ENCODE measurements at regions not wholly inside any gene's neighbourhood (a gene's known extent, or its start where the extent isn't known, plus 50 kb on each side); places are given as distances from the start of the nearest gene placed in this dataset.
A peak's percentile ranks its signal among the peaks of the same experiment; 100 is the strongest.
"Not testable (repeated sequence)": the region's sequence is repeated elsewhere in the genome, so short reads cannot be mapped to it uniquely, and the experiment has no call there.

DNA sequence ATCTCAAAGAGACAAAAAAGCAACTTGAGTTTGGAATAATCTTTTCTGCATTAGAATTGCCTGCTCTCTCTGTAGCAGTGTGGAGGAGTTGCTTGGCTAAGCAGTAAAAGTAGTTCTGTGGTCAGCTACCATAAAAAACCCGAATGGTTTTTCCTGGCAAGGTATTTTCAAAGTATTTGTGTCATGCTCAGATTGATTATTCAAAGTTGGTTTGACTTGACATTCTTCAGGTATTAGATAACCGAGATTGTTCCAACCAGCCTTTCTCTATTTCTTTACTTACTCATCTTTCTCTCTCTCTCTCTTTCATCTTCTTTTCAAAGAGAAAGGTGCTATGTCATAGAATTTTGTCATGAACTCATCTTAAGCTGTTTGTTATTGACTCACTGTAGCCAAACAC lies 404.9 kb downstream of the CPS1 start:
- DNase-seq: no peak

DNA sequence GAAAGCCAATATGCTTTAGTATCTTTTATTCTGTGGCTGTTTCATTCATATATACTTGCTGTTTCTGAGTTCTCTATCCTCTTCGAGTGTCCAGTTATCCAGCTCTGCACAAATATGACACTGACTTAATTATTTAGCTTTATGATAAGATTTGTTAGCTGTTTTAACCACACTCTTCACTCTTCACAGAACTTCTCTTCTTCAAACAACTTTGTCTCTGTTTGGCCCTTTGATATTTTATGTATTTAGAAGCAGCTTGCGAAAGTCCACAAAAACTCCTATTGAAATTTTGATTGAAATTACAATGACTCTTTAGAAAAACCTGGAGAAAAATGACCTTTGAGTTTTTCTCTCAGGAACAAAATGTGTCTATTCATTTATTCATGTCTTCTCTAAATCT lies 407.0 kb downstream of the CPS1 start:
- no peak for DNase-seq

DNA sequence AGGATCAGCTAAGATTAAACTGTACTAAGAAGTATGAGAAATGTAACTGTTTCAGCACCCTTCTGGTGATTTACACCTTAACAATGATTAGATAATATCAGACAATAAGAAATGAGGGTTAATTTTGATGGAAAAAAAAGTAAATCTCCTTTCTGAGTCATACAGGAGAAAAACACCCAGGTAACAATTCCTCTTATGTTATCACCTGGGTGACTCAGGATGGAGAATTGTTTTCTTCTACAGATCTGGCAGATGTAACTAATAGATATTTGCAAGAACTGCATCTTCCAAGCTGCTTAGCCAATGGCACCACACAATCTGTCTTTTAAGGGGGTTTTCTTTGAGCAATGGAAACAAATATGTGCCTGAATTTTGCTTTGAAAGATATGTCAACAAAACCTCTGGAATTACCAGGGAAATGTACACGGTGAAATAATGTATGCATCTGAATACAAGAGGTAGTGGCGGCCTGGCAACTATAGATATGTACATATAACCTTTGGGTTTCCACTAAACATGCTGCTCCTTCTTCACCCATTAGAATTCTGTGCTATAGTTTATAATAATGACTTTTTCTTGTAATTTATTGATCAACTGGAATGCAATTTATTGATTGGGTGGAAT lies 407.9 kb downstream of the CPS1 start:
- no peak for DNase-seq

DNA sequence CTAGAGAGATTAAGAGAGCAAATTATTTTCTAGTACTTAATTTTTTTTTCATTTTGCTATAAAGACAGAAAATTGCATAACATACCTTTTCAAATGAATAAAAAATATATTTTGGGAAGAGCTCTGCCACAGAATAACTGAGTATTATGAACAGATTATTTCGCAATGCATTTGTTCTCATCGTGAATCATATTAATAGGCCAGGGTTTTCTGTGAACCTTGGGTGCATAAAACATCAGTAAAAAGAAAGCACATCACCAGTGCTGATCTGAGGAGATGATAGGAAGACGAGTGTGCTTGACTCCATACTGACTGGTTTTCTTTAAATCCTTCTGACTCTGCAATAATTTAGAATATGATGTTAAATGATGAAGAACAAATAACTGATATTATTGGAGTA lies 409.1 kb downstream of the CPS1 start:
- DNase-seq: no peak

DNA sequence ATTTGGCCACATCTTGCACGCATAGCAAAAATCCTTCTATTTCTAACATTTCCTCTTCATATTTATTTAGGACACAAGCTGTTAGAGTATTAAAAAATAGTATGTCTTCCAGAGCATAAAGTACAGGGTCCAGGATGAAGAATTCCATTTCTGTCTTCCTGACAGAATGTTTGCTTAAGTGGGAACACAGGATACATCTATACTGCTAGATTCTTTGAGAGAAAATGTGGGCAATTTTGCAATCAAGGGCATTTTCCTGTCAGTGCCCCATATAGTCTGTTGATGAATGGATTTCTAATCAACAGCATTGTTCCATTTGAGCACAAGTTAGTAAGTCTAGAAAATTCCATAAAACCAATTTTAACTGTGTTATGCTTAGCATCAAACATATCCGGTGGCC lies 409.9 kb downstream of the CPS1 start:
- no peak for DNase-seq

DNA sequence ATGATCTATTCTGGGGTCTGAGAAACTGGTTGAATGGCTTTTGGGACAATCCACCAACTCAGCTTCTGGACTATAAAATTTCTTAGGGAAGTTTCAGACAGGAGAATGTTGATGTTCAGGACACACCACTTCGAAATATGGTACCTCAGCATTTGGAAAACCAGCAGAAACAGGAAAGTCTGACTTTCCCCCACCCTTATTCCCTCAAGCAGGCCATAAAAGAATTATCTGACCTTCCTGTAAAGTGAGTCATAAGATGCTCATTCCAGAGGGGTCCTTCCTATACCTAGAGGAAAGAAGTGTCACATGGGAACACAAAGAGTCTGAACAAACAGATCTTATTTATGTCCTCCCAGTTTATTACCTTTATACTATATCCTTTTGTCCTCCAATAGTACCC lies 415.0 kb downstream of the CPS1 start:
- DNase-seq: no peak

DNA sequence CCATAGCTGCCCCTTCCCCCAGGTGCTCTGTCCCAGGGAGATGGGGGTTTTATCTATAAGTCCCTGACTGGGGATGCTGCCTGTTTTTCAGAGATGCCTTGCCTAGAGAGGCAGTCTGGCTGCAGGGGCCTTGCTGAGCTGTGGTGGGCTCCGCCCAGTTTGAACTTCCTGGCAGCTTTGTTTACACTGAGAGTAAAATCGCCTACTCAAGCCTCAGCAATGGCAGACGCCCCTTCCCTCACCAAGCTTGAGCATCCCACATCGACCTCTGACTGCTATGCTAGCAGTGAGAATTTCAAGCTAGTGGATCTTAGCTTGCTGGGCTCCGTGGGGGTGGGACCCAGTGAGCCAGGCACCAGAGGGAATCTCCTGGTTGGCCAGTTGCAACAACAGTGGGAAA lies 430.4 kb downstream of the CPS1 start:
- not testable (repeated sequence) for DNase-seq

DNA sequence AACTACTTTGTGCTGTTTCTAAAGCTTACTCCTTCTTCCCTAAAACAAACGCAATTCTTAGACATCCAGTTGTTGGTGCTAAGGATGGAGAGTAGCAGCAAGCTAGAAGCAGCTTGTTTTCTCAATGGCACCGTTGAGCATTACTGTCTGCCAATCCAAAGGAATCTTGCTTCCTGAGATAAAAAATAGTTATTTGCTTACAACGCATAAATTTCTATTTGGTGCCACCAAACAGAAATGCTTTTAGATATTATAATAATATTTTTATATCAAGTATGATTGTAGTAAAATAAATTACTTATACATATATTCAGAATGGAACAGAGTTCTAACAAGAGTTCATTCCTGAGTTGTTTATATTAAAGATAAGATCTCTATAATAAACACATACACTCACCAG lies 434.7 kb downstream of the CPS1 start:
- no peak for DNase-seq

DNA sequence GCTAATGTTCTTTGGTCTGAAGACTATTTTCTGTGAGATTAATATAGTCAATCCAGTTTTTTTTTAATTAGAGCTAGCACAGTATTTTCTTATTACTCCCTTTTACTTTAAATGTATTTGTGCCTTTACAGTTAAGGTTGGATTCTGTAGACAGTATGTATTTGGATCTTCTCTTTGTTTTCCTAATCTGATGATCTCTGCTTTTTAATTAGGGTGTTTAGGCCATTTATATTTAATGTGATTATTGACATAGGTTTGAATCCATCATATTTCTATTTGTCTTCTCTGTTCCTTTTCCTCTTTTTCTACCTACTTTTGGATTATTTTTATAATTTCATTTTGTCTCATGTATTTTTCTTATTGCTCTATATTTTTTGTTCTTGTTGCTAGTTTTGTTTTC lies 437.7 kb downstream of the CPS1 start:
- no peak for DNase-seq

DNA sequence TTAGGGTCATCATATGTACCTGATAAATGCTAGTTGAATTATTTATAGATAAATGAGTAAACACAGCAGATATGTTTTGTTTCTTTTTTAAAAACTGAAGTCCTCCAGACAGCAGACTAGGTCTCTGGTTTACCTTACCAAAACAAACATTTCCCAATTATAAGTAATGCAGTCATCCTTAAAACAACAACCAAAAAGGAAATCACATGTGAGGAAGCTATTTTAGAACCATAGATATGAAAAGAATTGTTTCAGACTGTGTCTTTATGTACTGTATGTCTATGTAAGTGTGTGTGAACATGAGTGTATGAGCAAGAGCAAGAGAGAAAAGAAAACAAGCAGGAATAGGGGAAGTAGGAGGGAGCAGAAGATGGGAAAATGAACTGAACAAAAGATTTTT lies 441.0 kb downstream of the CPS1 start:
- DNase-seq: no peak

DNA sequence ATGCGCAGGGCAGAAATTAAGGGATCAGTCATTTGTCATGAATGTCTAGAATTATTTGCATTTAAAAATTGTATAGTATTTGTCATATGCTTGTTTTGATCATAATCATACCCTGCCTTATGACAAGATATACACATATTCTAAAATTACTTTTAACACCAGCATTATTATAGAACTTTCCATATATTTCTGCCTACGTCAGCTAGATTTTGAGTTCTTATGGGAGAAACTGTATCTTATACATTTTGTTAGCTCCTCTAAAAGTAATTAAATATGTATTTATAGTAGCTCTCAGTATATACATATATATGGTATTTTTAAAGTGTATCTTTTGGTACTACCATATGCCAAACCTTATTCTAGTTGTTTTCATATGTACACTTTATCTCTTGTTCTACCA lies 441.9 kb downstream of the CPS1 start:
- DNase-seq: no peak

DNA sequence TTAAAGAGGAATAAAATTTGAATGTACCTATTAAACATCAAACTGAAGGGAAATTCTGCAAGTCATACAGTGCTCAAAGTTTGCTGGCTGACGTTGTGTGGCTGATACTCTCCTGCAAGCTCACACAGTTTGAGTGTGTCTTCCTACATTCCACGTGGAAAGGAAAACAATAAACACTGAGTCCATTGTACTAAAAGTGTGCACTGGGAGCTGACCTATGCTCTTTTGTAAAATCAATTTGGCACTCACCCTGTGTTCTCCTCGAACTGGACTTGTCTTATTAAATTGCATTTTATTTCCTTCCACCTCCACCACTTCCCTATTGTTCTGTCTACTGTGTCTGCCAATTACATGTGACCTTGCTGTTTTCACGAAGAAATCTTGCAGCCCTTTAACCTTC lies 458.0 kb downstream of the CPS1 start:
- no peak for DNase-seq

DNA sequence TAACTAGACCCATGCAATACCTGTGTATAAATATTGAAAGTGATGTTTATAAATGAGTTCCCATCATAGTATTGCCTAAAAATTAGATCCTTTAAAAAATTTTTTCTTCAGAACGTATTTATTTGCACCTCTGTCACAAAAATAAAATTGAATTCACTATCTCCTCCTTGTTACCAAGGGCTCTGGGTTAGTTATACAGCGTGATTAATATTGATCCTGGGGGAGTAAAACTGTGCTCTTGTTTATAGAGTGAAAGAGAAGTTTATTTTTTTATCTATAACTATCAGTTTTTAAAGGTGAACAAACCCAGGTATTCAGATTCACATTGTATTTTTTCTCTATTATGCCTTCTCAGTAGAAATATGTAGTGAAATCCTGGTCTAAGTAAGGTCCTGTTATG lies 458.5 kb downstream of the CPS1 start:
- DNase-seq: no peak

DNA sequence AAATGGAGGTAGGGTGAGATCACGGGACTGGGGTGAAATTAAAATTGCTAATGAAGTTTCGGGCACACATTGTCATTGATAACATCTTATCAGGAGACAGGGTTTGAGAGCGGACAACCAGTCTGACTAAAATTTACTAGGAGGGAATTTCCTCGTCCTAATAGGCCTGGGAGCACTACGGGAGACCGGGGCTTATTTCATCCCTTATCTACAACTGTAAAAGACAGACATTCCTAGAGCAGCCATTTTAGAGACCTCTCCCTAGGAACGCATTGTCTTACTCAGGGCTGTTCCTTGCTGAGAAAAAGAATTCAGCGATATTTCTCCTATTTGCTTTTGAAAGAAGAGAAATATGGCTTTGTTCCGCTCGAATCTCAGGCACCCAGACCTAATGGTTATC lies 468.7 kb downstream of the CPS1 start:
- DNase-seq: not testable (repeated sequence)

DNA sequence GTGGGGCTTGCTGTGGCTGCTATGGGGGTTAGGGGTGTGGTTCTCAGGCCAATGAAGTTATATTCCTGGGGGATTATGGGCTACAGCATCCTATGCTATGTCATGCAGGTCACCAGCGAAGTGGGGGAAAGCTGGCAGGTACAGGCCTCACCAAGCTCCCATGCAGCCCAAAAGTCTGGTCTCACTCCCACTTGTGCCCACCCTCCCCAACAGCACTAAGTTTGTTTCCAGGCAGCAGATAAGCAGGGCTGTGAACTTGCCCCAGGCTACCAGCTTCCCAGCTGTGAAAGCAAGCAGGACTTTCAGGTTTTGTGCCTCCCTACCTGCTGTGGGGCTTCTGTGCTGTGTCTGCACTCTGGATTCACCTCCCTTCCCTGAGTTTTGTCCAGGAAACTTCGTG lies 469.7 kb downstream of the CPS1 start:
- DNase-seq: no peak

DNA sequence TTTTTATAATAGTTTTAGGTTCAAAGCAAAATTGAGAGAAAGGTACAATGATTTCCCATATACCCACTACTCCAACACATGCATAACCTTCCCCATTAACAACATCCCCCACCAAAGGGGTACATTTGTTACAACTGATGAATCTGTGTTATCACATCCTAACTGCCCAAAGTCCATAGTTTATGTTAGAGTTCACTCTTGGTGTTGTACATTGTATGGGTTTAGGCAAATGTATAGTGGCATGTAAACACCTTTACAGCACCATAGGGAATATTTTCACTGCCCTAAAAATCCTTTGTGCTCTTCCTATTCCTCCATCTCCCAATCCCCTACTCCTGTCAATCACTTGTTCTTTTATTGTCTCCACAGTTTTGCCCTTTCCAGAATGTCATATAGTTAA lies 471.6 kb downstream of the CPS1 start:
- no peak for DNase-seq

DNA sequence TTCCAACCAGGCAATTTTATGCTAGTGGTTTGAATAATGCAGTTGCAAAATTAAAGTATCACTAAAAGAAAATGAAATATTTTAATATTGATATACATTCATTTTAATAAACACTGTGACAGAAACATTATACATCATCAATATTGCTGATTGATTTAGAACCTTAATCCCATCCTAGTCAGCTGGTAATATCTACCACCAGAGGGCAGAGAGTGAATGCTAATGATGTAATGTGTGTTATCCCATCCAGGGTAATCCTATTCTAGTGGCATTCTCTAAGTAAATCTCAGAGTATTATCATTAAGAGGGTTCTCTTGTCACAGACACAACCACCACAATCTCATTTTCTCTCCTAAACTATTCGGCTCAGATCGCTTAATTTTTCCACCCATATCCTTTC lies 477.4 kb downstream of the CPS1 start:
- no peak for DNase-seq

DNA sequence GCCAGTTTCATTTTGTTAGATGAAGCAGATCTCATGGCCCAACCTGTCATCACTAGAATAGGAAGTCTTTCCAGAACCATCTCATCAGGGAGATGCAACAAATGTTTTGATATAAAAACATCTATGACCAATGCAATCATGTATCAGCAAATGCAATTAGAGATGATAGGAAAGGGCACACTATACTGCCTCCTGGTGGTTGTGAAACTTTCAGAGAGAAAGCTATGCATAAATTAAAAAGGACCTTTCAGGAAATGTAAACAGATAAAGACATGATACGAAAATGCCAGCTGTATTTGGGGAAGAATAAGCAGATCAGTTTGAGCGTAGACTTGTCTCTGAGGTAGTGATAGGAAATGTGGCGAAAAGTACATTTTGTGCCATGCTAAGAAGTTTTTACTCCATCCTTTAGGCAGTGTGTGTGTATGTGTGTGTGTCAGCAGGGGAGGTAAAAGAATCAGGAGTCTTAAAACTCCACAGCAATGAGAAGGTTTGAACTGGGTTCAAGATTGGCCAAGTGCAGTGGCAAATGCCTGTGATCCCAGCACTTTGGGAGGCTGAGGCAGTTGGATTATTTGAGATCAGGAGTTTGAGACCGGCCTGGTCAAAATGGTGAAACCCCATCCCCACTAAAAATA lies 479.3 kb downstream of the CPS1 start:
- DNase-seq: peak; percentile 18

DNA sequence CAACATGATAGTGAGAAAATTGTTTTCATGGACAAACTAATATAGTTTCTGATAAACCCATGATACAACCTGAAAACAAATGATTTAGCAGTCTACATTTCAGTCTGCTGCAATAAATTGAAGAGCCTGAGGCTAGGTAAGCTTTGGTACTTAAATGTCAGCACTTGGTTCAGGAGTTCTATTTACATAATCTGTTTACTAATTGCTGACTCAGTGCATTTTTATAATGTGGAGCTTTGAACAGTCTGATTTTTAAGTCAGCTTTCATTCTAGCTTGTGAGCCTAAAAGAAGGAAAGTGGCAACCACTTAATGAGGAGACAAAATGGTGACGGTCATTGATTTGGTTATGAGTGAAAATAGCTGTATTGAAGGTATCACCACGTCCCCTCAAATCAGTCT lies 488.6 kb downstream of the CPS1 start:
- no peak for DNase-seq

DNA sequence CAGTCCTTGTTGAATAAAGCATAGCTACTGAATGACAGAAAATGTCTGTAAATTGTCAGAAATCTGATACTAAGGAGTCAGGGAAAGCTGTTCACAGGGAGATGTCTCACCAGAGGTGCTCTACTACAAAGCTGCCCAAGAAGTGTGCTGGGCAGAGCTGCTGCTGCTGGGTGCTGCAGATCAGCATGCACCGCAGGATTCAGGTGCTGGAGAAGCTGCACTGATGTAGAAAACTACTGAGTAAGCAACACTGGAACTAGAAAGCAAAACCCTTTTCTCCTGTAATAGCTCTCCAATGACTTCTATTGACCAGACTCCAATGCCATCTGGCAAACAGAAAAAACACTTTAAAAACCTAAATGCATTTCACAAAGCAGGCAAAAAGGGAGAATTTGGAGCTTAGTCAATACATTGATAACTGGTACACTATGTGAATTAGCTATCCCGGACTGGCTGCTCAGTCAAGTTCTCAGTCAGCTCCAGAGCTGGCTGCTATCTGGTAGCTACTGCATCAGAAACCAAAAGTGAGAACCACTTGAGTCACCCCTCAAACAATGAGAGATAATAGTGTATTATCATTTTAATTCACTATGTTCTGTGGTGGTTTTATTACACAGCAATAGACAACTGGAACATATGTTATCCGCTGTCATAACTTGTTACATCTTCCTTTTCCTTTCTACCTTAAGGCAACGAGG lies 493.1 kb downstream of the CPS1 start:
- DNase-seq: no peak

DNA sequence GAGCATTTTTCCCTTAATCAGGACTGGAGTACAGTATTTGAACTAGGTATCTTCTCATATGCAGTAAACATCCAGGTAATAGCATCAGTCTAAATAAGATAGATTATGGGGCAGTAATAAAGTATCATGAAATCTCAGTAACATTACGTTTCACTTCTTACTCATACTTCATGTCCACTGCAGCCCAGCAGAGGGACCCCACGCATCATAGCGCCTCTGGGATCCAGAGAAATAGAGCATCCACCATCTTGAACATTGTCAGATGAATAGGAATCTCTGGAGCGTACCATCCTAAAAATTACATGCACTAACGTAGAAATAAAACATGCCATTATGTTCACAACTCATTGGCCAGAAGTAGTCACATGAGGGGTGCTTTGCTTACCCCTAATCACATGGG lies 499.0 kb downstream of the CPS1 start:
- no peak for DNase-seq

DNA sequence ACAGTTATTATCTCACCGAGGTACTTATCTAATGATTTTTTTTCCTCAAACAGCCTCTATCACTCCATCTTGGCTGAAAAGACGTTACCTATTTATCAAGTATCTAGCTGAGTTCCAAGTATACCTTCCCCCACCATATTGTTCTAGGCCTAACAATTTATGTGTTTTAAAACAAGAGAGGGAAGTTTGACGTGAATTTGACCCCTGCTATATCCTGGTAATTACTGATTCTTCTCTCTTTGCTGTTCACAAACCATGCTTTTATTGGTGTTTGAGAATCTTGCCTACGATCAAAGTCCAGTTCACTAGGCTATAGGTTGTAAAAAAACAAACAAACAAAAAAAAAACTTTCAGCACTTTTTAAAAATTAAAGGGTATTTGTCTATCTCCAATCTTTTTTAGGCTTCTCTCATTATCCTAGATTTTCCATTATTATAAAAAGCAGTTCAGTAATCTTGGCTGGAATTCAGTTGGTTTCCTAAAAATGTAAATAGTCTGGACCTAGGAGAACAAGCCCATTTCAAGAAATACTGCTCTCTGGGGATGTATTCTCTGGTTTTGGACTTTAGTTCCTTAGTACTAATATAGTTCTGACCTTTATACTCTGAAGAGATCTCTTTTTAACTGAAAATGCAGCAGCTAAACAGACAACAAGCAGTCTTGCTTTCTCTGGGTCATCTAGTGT lies 505.4 kb downstream of the CPS1 start:
- DNase-seq: no peak

DNA sequence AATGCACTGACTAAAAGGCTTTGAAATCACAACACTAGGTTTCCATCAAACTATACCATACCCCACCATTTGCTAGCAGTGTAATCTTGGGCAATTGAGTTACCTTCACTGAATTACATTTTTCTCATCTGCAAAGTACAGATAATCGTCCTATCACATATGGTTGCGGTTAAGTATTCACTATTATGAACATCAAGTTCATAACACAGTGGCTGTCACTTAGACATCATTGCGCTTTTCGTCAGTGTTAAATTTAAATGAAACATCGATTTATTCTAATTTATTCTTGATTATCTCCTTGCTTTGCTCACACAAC lies 505.9 kb downstream of the CPS1 start:
- no peak for DNase-seq

DNA sequence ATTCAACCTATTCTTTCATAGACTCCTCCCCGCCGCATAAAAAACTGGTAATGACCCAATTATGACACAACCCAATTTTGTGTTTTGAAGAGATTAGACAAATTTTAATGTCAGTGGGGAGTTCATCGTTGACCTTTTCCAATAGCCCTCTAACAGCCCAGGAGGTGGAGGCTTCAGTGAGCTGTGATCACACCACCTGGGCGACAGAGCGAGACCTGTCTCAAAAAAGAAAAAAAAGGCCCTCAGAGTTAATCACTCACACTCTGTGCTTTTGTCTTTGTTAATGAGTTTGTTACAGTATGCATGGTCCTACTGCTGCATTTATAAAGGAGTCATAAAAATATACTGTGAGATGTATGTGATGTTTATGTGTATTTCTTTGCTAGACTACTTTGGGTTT lies 510.6 kb downstream of the CPS1 start:
- DNase-seq: no peak

Measured in left kidney (tissue), 1 donor.